ENCODE measurements at regions not wholly inside any gene's neighbourhood (a gene's known extent, or its start where the extent isn't known, plus 50 kb on each side); places are given as distances from the start of the nearest gene placed in this dataset.

DNA sequence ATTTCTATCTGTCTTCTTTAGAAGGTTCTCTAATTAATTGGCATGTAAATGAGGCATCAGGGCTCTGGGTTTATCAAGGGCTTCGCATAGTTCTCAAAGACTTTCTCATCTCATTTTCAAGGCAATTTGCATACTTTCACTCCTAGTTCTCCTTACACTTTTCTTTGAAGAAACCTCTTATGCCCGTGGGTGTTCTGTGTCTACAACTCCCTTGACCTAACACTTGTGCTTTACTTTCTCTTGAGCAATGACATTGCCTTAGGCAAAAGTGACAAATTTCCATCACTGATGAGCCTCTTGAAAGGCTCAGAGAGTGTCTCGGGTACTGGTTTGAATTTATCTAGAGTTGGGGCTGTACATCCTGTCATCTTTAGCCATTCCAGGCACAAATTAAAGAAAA, 74.7 kb upstream of the ITPRID1 start:
- no peak overlapping the region for H3K27ac ChIP-seq (ENCODE audit: low read depth, low read length)
- POLR2A ChIA-PET = no interaction called here
- DNase-seq (ENCODE audit: low read depth, low spot score) = no peak
- TF ChIP-seq, protein P1, sequence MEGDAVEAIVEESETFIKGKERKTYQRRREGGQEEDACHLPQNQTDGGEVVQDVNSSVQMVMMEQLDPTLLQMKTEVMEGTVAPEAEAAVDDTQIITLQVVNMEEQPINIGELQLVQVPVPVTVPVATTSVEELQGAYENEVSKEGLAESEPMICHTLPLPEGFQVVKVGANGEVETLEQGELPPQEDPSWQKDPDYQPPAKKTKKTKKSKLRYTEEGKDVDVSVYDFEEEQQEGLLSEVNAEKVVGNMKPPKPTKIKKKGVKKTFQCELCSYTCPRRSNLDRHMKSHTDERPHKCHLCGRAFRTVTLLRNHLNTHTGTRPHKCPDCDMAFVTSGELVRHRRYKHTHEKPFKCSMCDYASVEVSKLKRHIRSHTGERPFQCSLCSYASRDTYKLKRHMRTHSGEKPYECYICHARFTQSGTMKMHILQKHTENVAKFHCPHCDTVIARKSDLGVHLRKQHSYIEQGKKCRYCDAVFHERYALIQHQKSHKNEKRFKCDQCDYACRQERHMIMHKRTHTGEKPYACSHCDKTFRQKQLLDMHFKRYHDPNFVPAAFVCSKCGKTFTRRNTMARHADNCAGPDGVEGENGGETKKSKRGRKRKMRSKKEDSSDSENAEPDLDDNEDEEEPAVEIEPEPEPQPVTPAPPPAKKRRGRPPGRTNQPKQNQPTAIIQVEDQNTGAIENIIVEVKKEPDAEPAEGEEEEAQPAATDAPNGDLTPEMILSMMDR (IDR thresholded peaks at IDR 0.05; ENCODE audit: low read depth, low read length) = no peak
- no peak overlapping the region for H3K4me3 ChIP-seq (ENCODE audit: low read depth, low read length)
- CTCF ChIA-PET = no interaction called here
- no peaks in the 10 kb centered on the region for H3K27me3 ChIP-seq (ENCODE audit: control insufficient read depth, insufficient read depth, low read length)
- no peaks in the 10 kb centered on the region for H3K9me3 ChIP-seq (ENCODE audit: control insufficient read depth, insufficient read depth, low read length)

DNA sequence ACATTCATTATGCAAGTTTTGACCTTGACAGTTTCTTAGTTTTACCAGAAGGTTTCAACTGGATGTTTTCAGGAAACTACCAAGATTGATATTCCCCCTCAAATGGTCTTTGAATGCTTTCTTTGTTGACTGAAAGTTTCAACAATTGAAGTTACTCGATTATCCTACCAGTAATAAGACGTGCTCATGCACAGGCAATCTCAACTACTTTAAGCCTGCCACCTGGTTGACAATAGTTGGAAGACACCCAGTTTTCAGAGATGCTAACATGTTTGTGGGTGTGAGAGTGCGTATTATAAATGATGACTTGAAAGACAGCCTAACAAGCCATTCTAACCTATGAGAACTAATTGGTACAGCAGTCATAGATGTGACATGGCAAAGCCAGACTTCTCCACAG, 73.4 kb upstream of the ITPRID1 start:
- Histone ChIP-seq H3K27ac (ENCODE audit: low read depth, low read length) (no peak overlapping the region), H3K9me3 (ENCODE audit: control insufficient read depth, insufficient read depth, low read length) (no peaks in the 10 kb centered on the region), H3K27me3 (ENCODE audit: control insufficient read depth, insufficient read depth, low read length) (no peaks in the 10 kb centered on the region), H3K4me3 (ENCODE audit: low read depth, low read length) (no peak overlapping the region)
- TF ChIP-seq, protein P1 (IDR thresholded peaks at IDR 0.05; ENCODE audit: low read depth, low read length) = no peak
- ChIA-PET POLR2A (no interaction called here), CTCF (interaction anchor here (0.8 kb wide), 1 partner anchor 11 kb away, joined by 4 read pairs; no protein-coding TSS in a partner anchor)
- no peak for DNase-seq (ENCODE audit: low read depth, low spot score)

DNA sequence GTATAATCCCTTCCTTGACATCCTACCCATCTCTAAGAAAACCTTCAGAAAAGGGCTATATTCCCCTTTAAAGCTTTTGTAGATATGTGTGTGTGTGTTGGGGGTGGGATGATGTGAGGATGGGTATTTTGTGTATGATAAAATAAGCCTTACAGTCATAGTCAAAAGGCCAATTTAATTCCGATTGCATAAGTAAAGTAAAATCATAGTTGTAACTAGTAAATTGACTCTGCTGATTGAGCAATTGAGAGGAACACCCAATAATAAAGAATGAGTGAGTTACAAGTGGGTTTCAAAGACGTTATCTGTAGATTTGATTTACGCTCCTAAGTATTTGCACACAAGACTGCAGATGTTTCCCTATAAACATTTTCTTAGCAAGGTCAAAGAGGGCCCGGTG, 71.3 kb upstream of the ITPRID1 start:
- ChIA-PET POLR2A (no interaction called here), CTCF (interaction anchor here (0.6 to 1.9 kb wide), 23 partner anchors 8 to 768 kb away, joined by 3 to 15 read pairs (median 5); no protein-coding TSS in a partner anchor)
- Histone ChIP-seq H3K9me3 (ENCODE audit: control insufficient read depth, insufficient read depth, low read length) (no peaks in the 10 kb centered on the region), H3K27ac (ENCODE audit: low read depth, low read length) (no peak overlapping the region), H3K27me3 (ENCODE audit: control insufficient read depth, insufficient read depth, low read length) (no peaks in the 10 kb centered on the region), H3K4me3 (ENCODE audit: low read depth, low read length) (no peak overlapping the region)
- TF ChIP-seq, protein P1 (IDR thresholded peaks at IDR 0.05; ENCODE audit: low read depth, low read length) = no peak
- DNase-seq (ENCODE audit: low read depth, low spot score) = no peak

DNA sequence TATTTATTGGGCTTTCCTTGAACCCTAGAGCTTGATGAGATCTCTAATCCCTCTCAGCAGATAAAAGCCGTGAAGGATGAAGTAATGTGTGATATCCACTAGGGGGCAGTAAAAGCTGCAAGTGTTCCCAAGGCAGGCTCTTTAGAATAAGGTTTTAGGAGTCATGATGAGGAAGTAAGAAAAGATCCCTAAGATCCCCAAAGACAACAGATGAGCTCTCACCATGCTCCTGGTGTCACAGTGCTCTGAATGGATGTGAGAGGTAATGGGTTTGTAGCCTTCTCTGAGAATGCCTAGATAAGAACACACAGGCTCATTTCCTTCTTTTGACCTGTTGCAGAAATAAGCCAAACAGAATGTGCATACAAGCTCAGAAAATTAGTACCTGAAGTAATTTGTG, 70.4 kb upstream of the ITPRID1 start:
- POLR2A ChIA-PET = no interaction called here
- Histone ChIP-seq H3K9me3 (ENCODE audit: control insufficient read depth, insufficient read depth, low read length) (no peaks in the 10 kb centered on the region), H3K27ac (ENCODE audit: low read depth, low read length) (no peak overlapping the region), H3K27me3 (ENCODE audit: control insufficient read depth, insufficient read depth, low read length) (no peaks in the 10 kb centered on the region), H3K4me3 (ENCODE audit: low read depth, low read length) (no peak overlapping the region)
- TF ChIP-seq, protein P1 (IDR thresholded peaks at IDR 0.05; ENCODE audit: low read depth, low read length) = peak; percentile 73
- DNase-seq (ENCODE audit: low read depth, low spot score) = no peak
- CTCF ChIA-PET = interaction anchor here (0.6 to 1.9 kb wide), 28 partner anchors 9 to 1036 kb away, joined by 3 to 15 read pairs (median 4); no protein-coding TSS in a partner anchor

DNA sequence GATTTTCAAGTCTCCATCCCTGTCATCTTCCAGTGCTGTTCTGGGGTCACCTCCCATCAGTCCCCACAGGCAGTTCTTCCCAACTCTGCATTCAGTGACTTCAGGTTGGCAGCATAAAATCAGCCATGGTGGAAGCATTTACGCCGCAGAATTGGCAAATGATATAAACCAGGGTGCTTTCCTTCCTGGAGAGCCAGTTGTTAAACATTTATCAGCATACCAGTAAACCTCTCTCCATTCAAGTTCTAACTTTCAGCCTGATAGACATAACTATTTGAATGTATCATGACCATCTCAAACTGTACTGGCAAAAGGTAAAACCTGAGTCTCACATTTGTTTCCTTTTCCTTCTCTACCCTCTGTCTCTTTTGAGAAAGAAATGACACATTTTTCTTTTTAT, 69.7 kb upstream of the ITPRID1 start:
- POLR2A ChIA-PET = interaction anchor here (0.7 kb wide), 1 partner anchor 298 kb away, joined by 3 read pairs; no protein-coding TSS in a partner anchor
- CTCF ChIA-PET = interaction anchor here (0.8 to 1.9 kb wide), 17 partner anchors 9 to 1036 kb away, joined by 3 to 15 read pairs (median 5); no protein-coding TSS in a partner anchor

More for the DNA sequence above, 69.7 kb upstream of the ITPRID1 start:
- H3K27ac ChIP-seq (ENCODE audit: low read depth, low read length) = no peak overlapping the region
- H3K27me3 ChIP-seq (ENCODE audit: control insufficient read depth, insufficient read depth, low read length) = no peaks in the 10 kb centered on the region
- H3K9me3 ChIP-seq (ENCODE audit: control insufficient read depth, insufficient read depth, low read length) = no peaks in the 10 kb centered on the region
- no peak for DNase-seq (ENCODE audit: low read depth, low spot score)
- TF ChIP-seq, protein P1 (IDR thresholded peaks at IDR 0.05; ENCODE audit: low read depth, low read length) = no peak
- H3K4me3 ChIP-seq (ENCODE audit: low read depth, low read length) = no peak overlapping the region
